Adipocyte (in vitro differentiated cells): ENCODE measurements at regions not wholly inside any gene's neighbourhood (a gene's known extent, or its start where the extent isn't known, plus 50 kb on each side); places are given as distances from the start of the nearest gene placed in this dataset.
"Not testable (repeated sequence)": the region's sequence is repeated elsewhere in the genome, so short reads cannot be mapped to it uniquely, and the experiment has no call there.

Experiments used
- DNase-seq: peaks from one replicate; pipeline ENCODE4 v3.0.0-alpha.2; 2015; ENCODE audit warnings: low read depth
- H3K27me3 ChIP-seq: replicated peaks from 2 replicates; pipeline ENCODE4 v1.7.0; 2013; ENCODE audit warnings: mild to moderate bottlenecking, low read length, moderate library complexity; ENCODE audit not compliant: control insufficient read depth, insufficient read depth
- H3K36me3 ChIP-seq: 2 replicates; pipeline ENCODE4 v1.7.0; 2013; ENCODE audit warnings: low read length, mild to moderate bottlenecking, moderate library complexity; ENCODE audit not compliant: control insufficient read depth, insufficient read depth, severe bottlenecking
- H3K4me1 ChIP-seq: 2 replicates; pipeline ENCODE4 v1.7.0; 2013; ENCODE audit warnings: mild to moderate bottlenecking, low read length, moderate library complexity; ENCODE audit not compliant: control insufficient read depth, insufficient read depth
- H3K4me3 ChIP-seq: 2 replicates; pipeline ENCODE4 v1.7.0; 2013; ENCODE audit warnings: mild to moderate bottlenecking, low read length, moderate library complexity
- H3K9ac ChIP-seq: 2 replicates; pipeline ENCODE4 v1.7.0; 2013; ENCODE audit warnings: mild to moderate bottlenecking, low read length, moderate library complexity
- H3K9me3 ChIP-seq: 2 replicates; pipeline ENCODE4 v1.7.0; 2013; ENCODE audit warnings: mild to moderate bottlenecking, low read length, moderate library complexity; ENCODE audit not compliant: control insufficient read depth

DNA sequence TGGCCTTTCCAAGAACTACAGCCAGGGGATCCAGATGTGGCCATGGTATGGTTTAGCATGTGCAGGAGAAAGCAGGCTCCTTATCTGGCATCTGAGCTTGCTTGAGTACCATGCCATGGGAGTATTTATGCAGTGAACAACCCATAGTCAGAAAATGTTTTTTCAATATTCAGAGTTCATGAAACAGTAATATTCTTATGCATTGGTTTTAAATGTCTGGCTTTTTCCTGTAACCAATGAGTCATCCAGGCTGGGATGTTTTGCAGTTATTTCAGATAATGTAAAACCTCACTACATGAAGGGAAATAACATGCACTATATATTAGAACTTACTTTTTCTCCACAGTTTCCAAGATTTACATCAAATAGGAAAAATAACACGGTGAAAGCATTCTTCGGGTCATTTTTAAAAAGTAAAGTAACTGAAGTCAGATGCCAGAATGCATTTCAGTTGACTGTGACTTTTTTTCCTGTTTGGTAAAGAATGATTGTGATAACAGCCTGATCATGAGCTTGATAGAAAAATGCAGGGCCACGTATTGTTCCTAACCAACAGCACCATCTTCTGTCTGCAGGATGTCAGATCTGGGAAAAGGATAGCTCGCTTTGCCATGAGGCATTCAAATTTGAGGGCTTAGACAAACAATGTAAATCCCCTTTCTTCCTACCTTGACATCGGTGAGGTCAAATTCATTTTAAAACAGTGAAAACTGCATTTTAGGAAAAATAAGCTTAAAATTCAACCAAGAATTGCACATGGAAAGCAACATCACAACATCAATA lies 152.8 kb downstream of the DSC3 start:
- Histone ChIP-seq H3K9me3 (no peaks in the 10 kb centered on the region), H3K9ac (no peak overlapping the region), H3K4me3 (no peak overlapping the region), H3K4me1 (no peaks in the 10 kb centered on the region), H3K27me3 (no peaks in the 10 kb centered on the region), H3K36me3 (no peaks in the 10 kb centered on the region)
- peak; percentile 1 for DNase-seq

DNA sequence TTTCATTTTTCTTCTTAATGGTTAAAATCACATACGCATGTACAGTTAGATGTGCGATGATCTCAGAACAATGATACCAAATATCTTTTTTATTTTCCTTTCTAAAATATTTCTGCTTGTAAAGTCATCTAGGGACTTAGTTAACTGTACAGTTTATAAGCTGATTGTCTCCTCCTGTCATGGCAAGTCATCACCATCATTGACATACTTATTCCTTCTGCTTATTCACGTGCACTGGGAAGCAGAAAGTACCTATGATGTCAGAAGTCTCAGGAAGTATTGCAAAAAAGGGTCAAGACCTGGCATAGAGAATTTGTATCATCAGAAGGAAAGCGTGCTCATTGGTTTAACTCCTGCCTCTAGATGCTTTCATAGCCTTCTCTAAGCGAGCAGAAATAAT lies 154.2 kb downstream of the DSC3 start:
- no peaks in the 10 kb centered on the region for H3K27me3 ChIP-seq
- no peaks in the 10 kb centered on the region for H3K36me3 ChIP-seq
- no peaks in the 10 kb centered on the region for H3K9me3 ChIP-seq
- no peak for DNase-seq
- no peaks in the 10 kb centered on the region for H3K4me1 ChIP-seq
- no peak overlapping the region for H3K9ac ChIP-seq
- no peak overlapping the region for H3K4me3 ChIP-seq

- no peaks in the 10 kb centered on the region for H3K9me3 ChIP-seq
- no peak for DNase-seq
- no peaks in the 10 kb centered on the region for H3K36me3 ChIP-seq
- H3K27me3 ChIP-seq = no peaks in the 10 kb centered on the region
- no peaks in the 10 kb centered on the region for H3K4me1 ChIP-seq
- H3K9ac ChIP-seq = no peak overlapping the region
- no peak overlapping the region for H3K4me3 ChIP-seq
Measured at GRCh38 chr18:30886998-30887397, 155.5 kb downstream of the DSC3 start.

- no peaks in the 10 kb centered on the region for H3K9me3 ChIP-seq
- no peak overlapping the region for H3K4me3 ChIP-seq
- DNase-seq = no peak
- no peaks in the 10 kb centered on the region for H3K27me3 ChIP-seq
- H3K36me3 ChIP-seq = no peaks in the 10 kb centered on the region
- H3K4me1 ChIP-seq = no peaks in the 10 kb centered on the region
- no peak overlapping the region for H3K9ac ChIP-seq
Measured at GRCh38 chr18:30870466-30870865, 172.1 kb downstream of the DSC3 start.

GRCh38 chr18:30862900-30863299 lies 179.6 kb downstream of the DSC3 start:
- Histone ChIP-seq H3K36me3 (no peaks in the 10 kb centered on the region), H3K4me1 (no peaks in the 10 kb centered on the region), H3K27me3 (no peaks in the 10 kb centered on the region), H3K9ac (no peak overlapping the region), H3K4me3 (no peak overlapping the region), H3K9me3 (no peaks in the 10 kb centered on the region)
- no peak for DNase-seq

DNA sequence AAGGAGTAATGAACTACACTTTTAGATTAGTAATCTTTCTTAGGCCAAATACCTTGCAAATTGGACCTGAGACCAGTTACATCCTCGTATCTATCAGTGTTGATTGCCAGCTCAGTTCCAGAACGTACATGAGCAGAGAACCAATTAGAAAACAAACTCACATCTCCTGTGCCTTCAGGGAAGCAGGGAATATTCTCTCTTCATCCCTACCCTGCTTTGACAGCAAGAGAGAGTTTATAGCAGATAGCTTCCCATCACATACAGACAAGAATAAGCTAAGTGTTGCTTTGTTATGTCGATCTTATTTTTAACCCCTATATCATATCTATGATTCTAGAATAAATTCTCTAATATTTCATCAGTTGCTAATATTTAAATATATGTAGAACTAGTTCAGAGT lies 181.8 kb downstream of the DSC3 start:
- Histone ChIP-seq H3K4me3 (no peak overlapping the region), H3K36me3 (no peaks in the 10 kb centered on the region), H3K9me3 (no peaks in the 10 kb centered on the region), H3K4me1 (no peaks in the 10 kb centered on the region), H3K9ac (no peak overlapping the region), H3K27me3 (no peaks in the 10 kb centered on the region)
- DNase-seq = no peak

- Histone ChIP-seq H3K9ac (no peak overlapping the region), H3K27me3 (no peaks in the 10 kb centered on the region), H3K36me3 (no peaks in the 10 kb centered on the region), H3K9me3 (no peaks in the 10 kb centered on the region), H3K4me1 (no peaks in the 10 kb centered on the region), H3K4me3 (no peak overlapping the region)
- no peak for DNase-seq
Measured at GRCh38 chr18:30859036-30859435, 183.5 kb downstream of the DSC3 start.

DNA sequence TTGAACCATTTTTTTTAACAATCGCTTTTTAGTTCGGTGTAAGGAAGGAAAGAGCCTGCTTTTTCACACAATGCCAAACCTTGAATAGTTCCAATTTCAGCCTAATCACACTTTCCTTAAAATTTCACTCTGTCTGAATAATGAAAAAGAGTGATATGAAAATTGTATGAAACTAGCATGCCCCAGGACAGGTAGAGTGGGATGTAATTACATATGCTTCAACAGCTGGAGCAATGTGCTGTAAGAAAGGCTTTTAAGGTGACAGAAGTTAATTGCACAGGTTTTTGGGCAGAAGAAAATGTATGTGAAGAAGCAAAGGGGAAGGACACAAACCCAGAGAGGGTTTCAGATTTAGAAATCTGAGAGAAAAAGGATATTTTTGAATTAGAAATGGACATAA lies 184.0 kb downstream of the DSC3 start:
- no peaks in the 10 kb centered on the region for H3K4me1 ChIP-seq
- H3K9me3 ChIP-seq = no peaks in the 10 kb centered on the region
- H3K27me3 ChIP-seq = no peaks in the 10 kb centered on the region
- H3K9ac ChIP-seq = no peak overlapping the region
- DNase-seq = no peak
- no peaks in the 10 kb centered on the region for H3K36me3 ChIP-seq
- H3K4me3 ChIP-seq = no peak overlapping the region

GRCh38 chr18:30855762-30856161 lies 186.8 kb downstream of the DSC3 start:
- Histone ChIP-seq H3K9me3 (no peaks in the 10 kb centered on the region), H3K36me3 (no peaks in the 10 kb centered on the region), H3K9ac (no peak overlapping the region), H3K27me3 (no peaks in the 10 kb centered on the region), H3K4me1 (no peaks in the 10 kb centered on the region), H3K4me3 (no peak overlapping the region)
- DNase-seq = no peak

- H3K27me3 ChIP-seq = no peaks in the 10 kb centered on the region
- H3K9ac ChIP-seq = no peak overlapping the region
- H3K4me1 ChIP-seq = no peaks in the 10 kb centered on the region
- no peak overlapping the region for H3K4me3 ChIP-seq
- H3K36me3 ChIP-seq = no peaks in the 10 kb centered on the region
- no peak for DNase-seq
- H3K9me3 ChIP-seq = no peaks in the 10 kb centered on the region
Measured at GRCh38 chr18:30852980-30853379, 189.6 kb downstream of the DSC3 start.

GRCh38 chr18:30852541-30852940 lies 190.0 kb downstream of the DSC3 start:
- H3K4me3 ChIP-seq = no peak overlapping the region
- H3K9me3 ChIP-seq = no peaks in the 10 kb centered on the region
- no peaks in the 10 kb centered on the region for H3K36me3 ChIP-seq
- H3K27me3 ChIP-seq = no peaks in the 10 kb centered on the region
- no peaks in the 10 kb centered on the region for H3K4me1 ChIP-seq
- no peak overlapping the region for H3K9ac ChIP-seq
- DNase-seq = no peak

- H3K9me3 ChIP-seq, H3K36me3 ChIP-seq, H3K9ac ChIP-seq, H3K4me3 ChIP-seq, H3K4me1 ChIP-seq, H3K27me3 ChIP-seq, DNase-seq: not testable (repeated sequence)
Measured at GRCh38 chr18:30839056-30839561, 203.4 kb downstream of the DSC3 start.
